Naive thymus-derived CD8-positive, alpha-beta T cell (primary cell): ENCODE measurements at regions not wholly inside any gene's neighbourhood (a gene's known extent, or its start where the extent isn't known, plus 50 kb on each side); places are given as distances from the start of the nearest gene placed in this dataset.

Source experiments
- ATAC-seq, 2 donors: fragments of 150-1000 bp; cut with Tn5 transposase in 1 of 2; sonication (Bioruptor Pico), chemical (Tn5 transposase) in 1 of 2; 1 replicate in 1 of 2; 2 replicates in 1 of 2; pipeline ENCODE4 v1.10.0; 2021; ENCODE audit warnings: mild to moderate bottlenecking in 2 of 2, moderate library complexity in 2 of 2
- POLR2A ChIA-PET: fragments of 350-600 bp; sonication (Branson Sonifier 250); formaldehyde crosslinking; loops from one replicate; lab custom pipeline; 2021; ENCODE audit warnings: antibody characterized with exemption; lab: Charles Lee
- DNase-seq, 10 donors: peaks; one replicate each; pipeline versions ENCODE4 v3.0.0 to v3.0.0-alpha.2; 2020 to 2022
- H3K27ac Mint-ChIP-seq, 10 donors: one replicate each; pipeline ENCODE4 v1.8.0; 2020 to 2022; ENCODE audit warnings: mild to moderate bottlenecking in 10 of 10, mixed read lengths in 10 of 10, moderate library complexity in 4 of 10, inconsistent platforms in 1 of 10
- H3K27me3 Mint-ChIP-seq, 5 donors: one replicate each; pipeline ENCODE4 v1.8.0; 2021 to 2022; ENCODE audit warnings: mixed read lengths in 5 of 5
- H3K36me3 Mint-ChIP-seq, 3 donors: one replicate each; pipeline ENCODE4 v1.8.0; 2020 to 2022; ENCODE audit warnings: mixed read lengths in 3 of 3, mild to moderate bottlenecking in 2 of 3, inconsistent platforms in 1 of 3
- H3K4me1 Mint-ChIP-seq, 4 donors: one replicate each; pipeline ENCODE4 v1.8.0; 2021 to 2022; ENCODE audit warnings: mixed read lengths in 4 of 4
- H3K4me3 Mint-ChIP-seq, 10 donors: one replicate each; pipeline ENCODE4 v1.8.0; 2020 to 2022; ENCODE audit warnings: mild to moderate bottlenecking in 10 of 10, mixed read lengths in 10 of 10, moderate library complexity in 6 of 10, inconsistent platforms in 1 of 10
- H3K9me3 Mint-ChIP-seq, 9 donors: one replicate each; pipeline ENCODE4 v1.8.0; 2020 to 2022; ENCODE audit warnings: mixed read lengths in 9 of 9, mild to moderate bottlenecking in 3 of 9, inconsistent platforms in 1 of 9, moderate library complexity in 1 of 9

DNA sequence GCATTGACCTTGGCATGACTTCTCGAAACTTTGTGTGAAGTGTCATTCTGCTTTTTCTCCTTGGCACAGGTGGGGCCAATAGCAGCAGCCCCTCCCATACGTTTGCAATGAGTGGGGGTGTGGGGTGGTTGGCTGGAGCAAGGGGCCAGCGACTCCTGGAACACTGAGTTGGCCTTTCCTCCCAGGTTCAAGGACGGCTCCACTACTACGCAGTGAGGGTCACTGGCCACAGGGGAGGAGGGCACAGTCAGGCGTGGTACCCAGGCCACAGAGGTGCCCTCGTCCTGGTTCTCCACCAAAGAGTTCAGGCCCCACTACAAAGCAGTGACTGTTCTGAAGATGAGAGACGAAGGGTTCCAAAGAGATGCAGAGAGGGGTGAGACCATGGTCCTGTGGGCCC, 70.6 kb upstream of the OTOS start:
- POLR2A ChIA-PET, result no interaction called here

DNA sequence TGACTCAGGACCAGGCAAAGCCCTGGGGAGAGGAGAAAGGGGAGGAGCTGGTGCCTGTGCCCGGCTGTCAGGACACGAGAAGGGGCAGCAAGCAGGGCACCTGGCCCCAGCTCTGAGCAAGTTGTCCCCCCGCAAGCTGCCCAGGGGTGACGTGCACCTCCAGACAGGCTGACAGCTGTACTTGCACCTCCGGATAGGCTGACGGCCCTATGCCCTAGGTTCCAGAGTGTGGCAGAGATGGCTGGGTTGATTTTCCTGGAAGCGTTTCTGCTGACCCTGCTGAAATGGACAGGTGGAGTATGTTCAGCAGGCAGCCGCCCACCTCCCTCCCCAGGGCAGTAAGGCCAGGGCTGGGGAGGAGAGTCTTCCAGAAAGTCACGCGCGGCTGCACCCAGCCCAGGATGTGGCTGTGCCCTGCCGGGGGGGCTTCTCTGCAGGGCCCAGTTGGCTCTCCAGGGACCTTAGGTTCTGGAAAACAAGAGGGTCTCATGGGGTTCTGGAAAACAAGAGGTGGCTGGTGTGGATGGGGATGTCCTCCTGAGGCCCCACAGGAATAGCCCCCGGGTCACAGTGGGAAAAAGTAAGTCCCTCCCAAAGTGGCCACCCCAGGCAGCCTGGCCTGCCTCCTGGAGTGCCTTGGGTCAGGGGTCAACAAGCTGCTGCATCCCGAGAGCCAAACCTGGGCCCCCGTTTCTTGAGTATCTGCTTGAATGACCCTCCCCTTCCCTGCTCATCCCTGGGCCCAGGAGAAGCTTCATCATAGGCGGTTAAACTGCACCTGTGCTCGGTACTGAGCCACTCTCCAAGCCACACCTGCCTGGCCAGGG, 71.4 kb upstream of the OTOS start:
- POLR2A ChIA-PET, result no interaction called here
- no peak for ATAC-seq
- H3K27me3 Mint-ChIP-seq, result peaks cover 0 to 8% (median 0%) of the 10 kb centered on the region in 5 donors

More for the DNA sequence above, 70.6 kb upstream of the OTOS start:
- Mint-ChIP-seq H3K27me3 (peaks cover 0 to 8% (median 0%) of the 10 kb centered on the region in 5 donors), H3K4me1 (no peaks in the 10 kb centered on the region), H3K4me3 (no peak overlapping the region), H3K36me3 (no peaks in the 10 kb centered on the region), H3K27ac (no peak overlapping the region), H3K9me3 (peaks cover 0 to 8% (median 0%) of the 10 kb centered on the region in 9 donors)
- DNase-seq (peak in 1 of 10 donors; percentile 10), ATAC-seq (no peak)

DNA sequence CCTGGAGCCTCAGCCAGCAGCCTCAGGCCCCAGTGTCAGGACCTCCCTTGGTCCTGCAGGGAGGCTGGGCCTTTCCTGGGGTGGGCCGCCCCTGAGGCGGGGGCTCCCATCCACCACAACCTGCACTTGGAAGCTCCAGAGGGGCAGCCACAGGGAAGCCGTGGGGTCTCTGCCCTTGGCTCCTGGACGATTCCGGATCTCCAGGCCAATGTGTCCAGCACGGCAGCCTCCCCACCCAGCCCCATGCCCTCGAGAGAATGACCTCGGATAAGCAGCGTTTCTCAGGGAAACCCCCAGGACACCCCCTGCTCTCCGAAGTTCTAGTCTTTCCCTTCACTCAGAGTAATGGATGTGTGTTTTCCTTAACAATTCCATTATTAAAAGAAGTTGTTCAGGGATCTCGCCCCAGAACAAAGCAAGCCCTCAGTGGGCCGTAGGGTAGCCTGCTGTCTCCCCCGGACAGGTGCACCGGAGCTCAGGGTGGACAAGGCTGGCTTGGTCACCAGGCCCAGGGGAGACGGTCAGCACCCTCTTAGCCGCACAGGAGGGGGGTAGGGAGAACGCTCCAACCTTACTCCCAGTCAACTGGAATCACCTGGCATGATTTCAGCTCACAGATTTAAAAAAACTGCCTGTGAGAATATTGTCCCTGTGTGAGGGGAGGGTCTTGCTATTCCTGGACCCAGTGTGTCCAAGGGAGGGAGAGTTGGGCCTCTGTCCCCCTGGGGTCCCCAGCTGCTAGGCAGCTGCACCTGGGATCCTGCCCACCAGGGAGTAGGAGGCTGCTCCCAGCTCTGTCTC, 72.2 kb upstream of the OTOS start:
- no peak overlapping the region for H3K4me3 Mint-ChIP-seq

More for the DNA sequence above, 71.4 kb upstream of the OTOS start:
- DNase-seq, result peak in 1 of 10 donors; percentile 47
- Mint-ChIP-seq H3K27ac (no peak overlapping the region), H3K4me1 (no peaks in the 10 kb centered on the region), H3K36me3 (no peaks in the 10 kb centered on the region), H3K4me3 (no peak overlapping the region), H3K9me3 (peaks cover 0 to 1% (median 0%) of the 10 kb centered on the region in 9 donors)

DNA sequence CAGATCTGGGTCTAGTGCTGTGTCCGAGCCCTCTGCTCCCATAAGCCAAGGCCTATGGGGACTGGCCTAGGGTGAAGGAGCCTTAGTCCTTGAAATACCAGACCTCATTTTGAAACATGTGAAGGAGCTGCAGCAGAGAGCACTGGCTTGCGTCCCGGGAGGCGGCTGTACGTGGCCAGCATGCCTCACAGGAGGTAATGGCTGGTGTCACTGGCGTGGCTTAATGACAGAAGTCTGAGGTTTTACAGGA, 72.7 kb upstream of the OTOS start:
- POLR2A ChIA-PET, result no interaction called here
- H3K27me3 Mint-ChIP-seq, result peaks cover 0 to 8% (median 0%) of the 10 kb centered on the region in 5 donors
- no peak overlapping the region for H3K4me3 Mint-ChIP-seq
- no peak overlapping the region for H3K27ac Mint-ChIP-seq
- DNase-seq (no peak), ATAC-seq (no peak)
- no peaks in the 10 kb centered on the region for H3K4me1 Mint-ChIP-seq
- no peaks in the 10 kb centered on the region for H3K9me3 Mint-ChIP-seq
- H3K36me3 Mint-ChIP-seq, result no peaks in the 10 kb centered on the region

More for the DNA sequence above, 72.2 kb upstream of the OTOS start:
- DNase-seq, result peak in 1 of 10 donors; percentile 57
- no peaks in the 10 kb centered on the region for H3K9me3 Mint-ChIP-seq
- no peak overlapping the region for H3K27ac Mint-ChIP-seq
- peaks cover 0 to 8% (median 0%) of the 10 kb centered on the region in 5 donors for H3K27me3 Mint-ChIP-seq
- ATAC-seq, result no peak
- no peaks in the 10 kb centered on the region for H3K4me1 Mint-ChIP-seq
- POLR2A ChIA-PET, result no interaction called here
- no peaks in the 10 kb centered on the region for H3K36me3 Mint-ChIP-seq

DNA sequence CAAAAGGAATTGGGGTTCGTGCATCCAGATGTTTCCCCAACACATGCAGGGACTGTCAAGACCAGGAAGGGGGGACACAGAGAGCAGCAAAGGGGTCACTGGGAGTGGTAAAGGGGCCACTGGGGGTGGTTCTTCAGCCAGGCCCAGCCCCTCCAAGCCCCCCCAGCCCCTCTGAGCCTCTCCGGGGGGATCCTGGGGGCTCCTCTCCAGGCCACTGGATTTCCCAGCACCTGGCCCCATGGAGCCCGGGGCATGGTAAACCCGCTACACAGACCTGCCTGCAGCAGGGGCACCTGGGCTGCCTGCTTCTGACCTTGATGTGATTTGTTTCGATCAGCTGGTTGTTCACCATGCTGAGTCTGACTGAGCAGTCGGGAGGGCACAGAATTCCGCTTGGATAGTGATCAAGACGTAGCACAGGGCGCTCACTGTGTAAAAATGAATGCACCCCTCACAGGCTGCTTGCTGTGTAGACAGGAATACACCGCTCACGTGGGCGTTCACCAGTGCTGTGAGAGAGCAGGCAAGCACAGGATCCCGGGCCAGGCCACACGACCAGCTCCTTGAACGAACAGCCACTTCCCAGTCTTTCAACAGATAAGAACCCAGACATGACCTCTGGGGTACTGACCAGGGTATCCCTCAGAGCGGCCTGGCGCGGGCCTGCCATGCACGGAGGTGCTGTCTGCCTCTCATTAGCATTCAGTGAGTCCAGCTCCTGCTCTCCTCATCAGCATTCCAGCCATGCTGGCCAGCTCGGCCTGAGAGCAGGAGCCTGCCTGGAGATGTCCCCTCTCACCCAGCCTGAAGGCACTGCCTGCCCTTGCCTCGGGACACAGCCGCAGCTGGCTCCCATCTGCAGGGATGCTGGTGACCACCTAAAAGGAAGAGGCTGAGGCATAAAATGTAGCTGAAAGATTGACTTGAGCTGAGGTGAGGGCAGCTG, 73.3 kb upstream of the OTOS start:
- H3K36me3 Mint-ChIP-seq, result no peaks in the 10 kb centered on the region
- no peaks in the 10 kb centered on the region for H3K4me1 Mint-ChIP-seq
- DNase-seq (peak in 1 of 10 donors; percentile 56), ATAC-seq (no peak)
- H3K4me3 Mint-ChIP-seq, result peak overlapping the region in 1 of 10 donors; percentile 48
- POLR2A ChIA-PET, result no interaction called here
- H3K9me3 Mint-ChIP-seq, result no peaks in the 10 kb centered on the region
- H3K27ac Mint-ChIP-seq, result peak overlapping the region in 1 of 10 donors; percentile 22
- peaks cover 0 to 8% (median 0%) of the 10 kb centered on the region in 5 donors for H3K27me3 Mint-ChIP-seq

DNA sequence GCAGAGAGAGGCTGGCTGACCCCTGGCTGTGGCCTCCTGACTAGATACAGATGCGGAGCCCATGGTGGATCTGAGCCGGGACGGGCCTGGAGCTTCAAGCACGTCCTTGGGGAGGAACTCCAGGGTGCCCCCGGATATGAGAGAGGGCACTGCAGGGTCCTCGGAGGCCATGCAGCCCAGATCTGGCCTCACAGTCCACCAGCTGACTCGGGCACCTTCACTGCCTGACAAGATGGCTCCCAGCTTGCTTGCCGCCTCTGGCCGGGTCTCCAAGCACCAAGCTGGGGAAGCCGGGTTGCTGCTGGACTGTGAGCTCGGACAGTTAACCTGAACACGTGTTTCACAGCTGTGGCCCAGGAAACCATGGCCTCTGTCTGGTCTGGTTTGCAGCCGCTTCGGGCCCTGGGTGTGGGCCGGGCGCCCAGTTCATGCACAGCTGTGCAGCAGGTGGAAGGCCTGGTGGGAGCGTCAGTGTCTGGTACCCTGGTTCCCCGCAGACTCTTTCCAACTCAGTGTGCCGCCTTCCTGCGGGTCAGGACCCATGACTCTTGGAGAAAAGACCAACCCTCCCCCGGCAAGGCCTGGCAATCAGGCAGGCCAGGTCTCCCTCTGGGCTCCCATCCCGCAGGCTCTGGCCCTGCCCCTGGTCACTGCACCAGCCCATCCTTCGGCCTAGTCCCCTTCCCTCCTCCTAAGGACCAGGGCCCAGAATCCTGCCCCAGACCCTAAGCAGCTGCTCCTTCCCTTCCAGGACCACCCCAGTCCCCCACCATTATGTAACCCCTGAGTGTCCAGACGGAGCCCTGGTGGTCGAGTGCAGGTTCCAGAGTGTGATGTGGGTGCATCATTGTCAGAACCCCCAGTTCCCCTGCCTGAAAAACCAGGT, 74.6 kb upstream of the OTOS start:
- no peaks in the 10 kb centered on the region for H3K36me3 Mint-ChIP-seq
- H3K27me3 Mint-ChIP-seq, result peaks cover 1 to 16% (median 6%) of the 10 kb centered on the region in 5 donors
- no peaks in the 10 kb centered on the region for H3K4me1 Mint-ChIP-seq
- H3K4me3 Mint-ChIP-seq, result no peak overlapping the region
- peak in 1 of 10 donors; percentile 57 for DNase-seq
- H3K9me3 Mint-ChIP-seq, result no peaks in the 10 kb centered on the region
- no peak for ATAC-seq
- POLR2A ChIA-PET, result no interaction called here
- H3K27ac Mint-ChIP-seq, result no peak overlapping the region

DNA sequence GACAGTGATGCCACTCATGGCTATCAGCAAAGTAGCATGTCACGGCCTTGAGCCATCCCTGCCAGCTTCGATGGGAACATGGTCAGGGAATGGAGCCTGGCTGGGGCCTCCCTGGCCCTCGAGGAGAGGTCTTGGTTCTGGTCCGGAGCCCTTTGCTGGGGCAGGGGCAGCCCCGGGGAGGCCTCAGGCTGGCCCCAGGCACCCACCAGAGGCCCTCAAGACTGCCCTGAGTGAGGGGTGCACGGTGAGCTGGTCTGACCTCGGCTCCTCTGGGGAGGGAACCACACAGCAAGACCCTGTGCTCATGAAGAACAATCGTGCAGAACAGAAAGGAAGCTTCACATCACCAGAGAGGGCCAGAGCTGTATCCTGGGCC, 75.2 kb upstream of the OTOS start:
- Mint-ChIP-seq H3K27me3 (peaks cover 1 to 23% (median 8%) of the 10 kb centered on the region in 5 donors), H3K4me3 (no peak overlapping the region), H3K9me3 (no peaks in the 10 kb centered on the region), H3K36me3 (no peaks in the 10 kb centered on the region), H3K27ac (no peak overlapping the region), H3K4me1 (no peaks in the 10 kb centered on the region)
- ATAC-seq (no peak), DNase-seq (peak in 1 of 10 donors; percentile 58)
- POLR2A ChIA-PET, result no interaction called here

DNA sequence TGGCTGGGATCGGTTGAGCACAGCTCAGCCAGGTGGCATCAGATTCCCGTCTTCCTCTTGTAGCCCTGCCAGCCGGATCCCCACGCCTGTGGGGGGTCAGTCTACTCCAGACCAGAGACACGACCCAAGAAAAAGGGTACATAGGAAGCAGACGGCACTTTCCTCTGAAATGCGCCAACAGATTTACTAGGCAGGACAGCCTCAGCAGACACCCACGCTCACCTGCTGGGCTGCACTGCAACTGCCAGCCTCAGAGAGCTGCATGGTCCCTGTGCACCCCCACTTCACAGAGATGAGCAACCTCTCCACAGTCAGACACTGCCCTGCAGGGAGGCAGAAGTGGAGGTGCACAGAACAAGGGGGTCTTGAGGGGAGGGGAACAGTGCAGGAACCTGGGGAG, 75.7 kb upstream of the OTOS start:
- H3K27ac Mint-ChIP-seq, result no peak overlapping the region
- POLR2A ChIA-PET, result no interaction called here
- peaks cover 1 to 26% (median 8%) of the 10 kb centered on the region in 5 donors for H3K27me3 Mint-ChIP-seq
- H3K9me3 Mint-ChIP-seq, result no peaks in the 10 kb centered on the region
- no peaks in the 10 kb centered on the region for H3K36me3 Mint-ChIP-seq
- DNase-seq (no peak), ATAC-seq (no peak)
- no peak overlapping the region for H3K4me3 Mint-ChIP-seq
- H3K4me1 Mint-ChIP-seq, result no peaks in the 10 kb centered on the region

DNA sequence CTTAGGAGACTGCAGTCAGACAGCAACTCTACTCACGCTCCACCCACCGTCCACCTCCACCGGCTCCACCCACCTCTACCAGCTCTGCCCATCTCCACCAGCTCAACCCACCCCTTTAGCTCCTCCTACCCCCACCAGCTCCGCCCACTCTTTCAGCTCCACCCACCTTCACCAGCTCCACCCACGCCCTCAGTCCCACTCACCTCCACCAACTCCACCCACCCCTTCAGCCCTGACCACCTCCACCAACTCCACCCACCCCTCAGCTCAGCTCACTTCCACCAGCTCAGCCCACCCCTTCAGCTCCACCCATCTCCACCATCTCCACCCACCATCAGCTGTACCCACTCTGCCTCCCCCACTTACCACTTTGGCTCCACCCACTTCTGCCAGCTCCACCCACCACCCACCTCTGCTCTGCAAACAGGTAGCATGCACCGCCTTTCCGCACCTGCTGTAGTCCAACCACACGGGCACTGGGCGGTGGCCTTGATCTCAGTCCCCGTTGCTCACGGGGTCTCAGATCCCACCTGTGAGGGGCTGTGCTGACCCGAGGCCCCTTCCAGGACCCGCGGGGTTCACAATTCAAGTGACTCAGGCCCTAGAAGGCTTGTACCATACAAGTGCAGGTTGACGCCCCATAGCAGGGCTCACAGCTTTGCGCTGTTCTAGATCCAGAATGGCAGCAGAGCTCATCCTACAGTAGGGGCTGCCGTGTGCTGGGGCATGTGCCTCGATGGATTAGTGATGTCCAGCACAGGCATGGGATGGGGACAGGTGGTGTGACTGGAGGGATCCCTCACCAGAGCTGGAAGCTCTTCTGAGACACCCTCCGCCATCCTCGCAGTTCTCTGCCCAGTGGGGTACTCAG, 77.2 kb upstream of the OTOS start:
- Mint-ChIP-seq H3K36me3 (no peaks in the 10 kb centered on the region), H3K9me3 (peaks cover 0 to 4% (median 0%) of the 10 kb centered on the region in 9 donors), H3K27me3 (peaks cover 7 to 34% (median 9%) of the 10 kb centered on the region in 5 donors), H3K27ac (no peak overlapping the region), H3K4me1 (no peaks in the 10 kb centered on the region), H3K4me3 (no peak overlapping the region)
- DNase-seq, result peak in 1 of 10 donors; percentile 47
- POLR2A ChIA-PET, result no interaction called here
- ATAC-seq, result no peak

DNA sequence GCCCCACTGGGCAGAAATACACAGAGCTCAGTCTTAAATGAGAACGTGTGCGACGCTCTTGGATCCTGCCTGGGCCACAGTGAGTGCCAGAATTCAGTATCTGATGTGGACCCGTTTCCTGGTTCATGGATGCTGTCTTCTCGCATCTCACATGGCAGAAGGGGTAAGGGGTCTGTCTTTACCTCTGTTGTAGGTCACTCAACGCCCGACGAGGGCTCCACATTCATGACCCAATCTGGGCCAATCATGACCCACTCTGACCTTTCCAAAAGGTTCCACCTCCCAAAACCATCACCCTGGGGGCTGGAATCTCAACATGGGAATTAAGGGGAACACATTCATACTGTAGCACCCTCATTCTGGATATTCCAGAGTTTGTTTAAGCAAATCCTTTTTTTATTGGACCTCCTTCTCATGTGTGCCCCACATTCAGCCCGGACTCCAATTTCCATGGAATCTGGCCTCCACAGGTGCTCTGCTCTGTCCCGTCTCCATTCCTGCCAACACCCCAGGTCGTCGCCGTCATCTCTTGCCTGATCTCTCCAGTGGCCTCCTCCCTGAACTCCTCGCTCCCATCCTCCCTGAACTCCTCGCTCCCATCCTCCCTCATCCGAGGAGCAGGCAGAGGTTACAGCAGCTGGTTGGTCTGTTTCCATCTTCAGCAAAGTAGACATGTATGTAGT, 78.9 kb upstream of the OTOS start:
- Mint-ChIP-seq H3K4me3 (no peak overlapping the region), H3K27me3 (peaks cover 12 to 42% (median 24%) of the 10 kb centered on the region in 5 donors)
- no peak for DNase-seq

DNA sequence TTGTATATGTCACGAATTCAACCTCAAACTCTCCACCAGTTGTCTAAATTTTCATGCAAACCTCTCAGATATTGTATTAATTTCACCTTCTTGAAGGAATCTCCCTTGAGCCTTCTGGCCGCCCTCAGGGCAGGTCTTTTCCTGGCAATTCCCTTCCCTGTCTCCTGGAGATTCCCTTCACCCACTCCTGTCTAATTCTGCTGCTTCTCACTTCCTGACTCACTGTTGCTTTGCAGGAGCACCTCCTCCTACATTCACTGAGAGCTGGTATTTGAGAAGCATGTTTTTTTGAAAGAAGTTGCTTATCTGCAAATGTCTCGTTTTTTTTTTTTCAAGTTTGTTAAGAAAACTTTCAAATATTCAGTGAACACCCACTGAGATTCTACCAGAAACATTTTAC, 79.9 kb upstream of the OTOS start:
- Mint-ChIP-seq H3K4me3 (no peak overlapping the region), H3K27me3 (peaks cover 18 to 52% (median 34%) of the 10 kb centered on the region in 5 donors), H3K9me3 (peaks cover 0 to 4% (median 0%) of the 10 kb centered on the region in 9 donors), H3K27ac (no peak overlapping the region), H3K36me3 (no peaks in the 10 kb centered on the region), H3K4me1 (no peaks in the 10 kb centered on the region)
- POLR2A ChIA-PET, result no interaction called here
- ATAC-seq (no peak), DNase-seq (no peak)

More for the DNA sequence above, 78.9 kb upstream of the OTOS start:
- POLR2A ChIA-PET, result no interaction called here
- Mint-ChIP-seq H3K27ac (no peak overlapping the region), H3K9me3 (peaks cover 0 to 4% (median 0%) of the 10 kb centered on the region in 9 donors), H3K4me1 (no peaks in the 10 kb centered on the region), H3K36me3 (no peaks in the 10 kb centered on the region)
- no peak for ATAC-seq
